ENCODE measurements at regions not wholly inside any gene's neighbourhood (a gene's known extent, or its start where the extent isn't known, plus 50 kb on each side); places are given as distances from the start of the nearest gene placed in this dataset.

GRCh38 chr20:53842301-53843099, 227.9 kb downstream of the BCAS1 start:
- H3K4me3 Mint-ChIP-seq: no peak overlapping the region
- DNase-seq (ENCODE audit: extremely low spot score, unreplicated experiment): no peak
- TF ChIP-seq CTCF (conservative IDR thresholded peaks at IDR 0.05): no peak
- H3K27ac Mint-ChIP-seq: no peak overlapping the region
- no peaks in the 10 kb centered on the region for H3K36me3 Mint-ChIP-seq
- no peaks in the 10 kb centered on the region for H3K4me1 Mint-ChIP-seq (ENCODE audit: unreplicated experiment)
- H3K9me3 Mint-ChIP-seq: no peaks in the 10 kb centered on the region
- H3K27me3 Mint-ChIP-seq: no peaks in the 10 kb centered on the region

GRCh38 chr20:53841741-53842140, 228.7 kb downstream of the BCAS1 start:
- DNase-seq (ENCODE audit: extremely low spot score, unreplicated experiment): no peak
- Mint-ChIP-seq H3K9me3 (no peaks in the 10 kb centered on the region), H3K4me3 (no peak overlapping the region), H3K36me3 (no peaks in the 10 kb centered on the region), H3K4me1 (ENCODE audit: unreplicated experiment) (no peaks in the 10 kb centered on the region), H3K27ac (no peak overlapping the region), H3K27me3 (no peaks in the 10 kb centered on the region)
- no peak for TF ChIP-seq CTCF (conservative IDR thresholded peaks at IDR 0.05)

GRCh38 chr20:53840532-53840931, 229.9 kb downstream of the BCAS1 start:
- Mint-ChIP-seq H3K36me3 (no peaks in the 10 kb centered on the region), H3K27ac (no peak overlapping the region), H3K4me1 (ENCODE audit: unreplicated experiment) (no peaks in the 10 kb centered on the region), H3K4me3 (no peak overlapping the region), H3K9me3 (no peaks in the 10 kb centered on the region), H3K27me3 (no peaks in the 10 kb centered on the region)
- DNase-seq (ENCODE audit: extremely low spot score, unreplicated experiment): no peak
- no peak for TF ChIP-seq CTCF (conservative IDR thresholded peaks at IDR 0.05)

GRCh38 chr20:53839423-53840176, 230.8 kb downstream of the BCAS1 start:
- no peak for DNase-seq (ENCODE audit: extremely low spot score, unreplicated experiment)
- Mint-ChIP-seq H3K4me3 (no peak overlapping the region), H3K27me3 (no peaks in the 10 kb centered on the region), H3K27ac (no peak overlapping the region), H3K4me1 (ENCODE audit: unreplicated experiment) (no peaks in the 10 kb centered on the region), H3K9me3 (no peaks in the 10 kb centered on the region), H3K36me3 (no peaks in the 10 kb centered on the region)
- TF ChIP-seq CTCF (conservative IDR thresholded peaks at IDR 0.05): no peak

- TF ChIP-seq CTCF (conservative IDR thresholded peaks at IDR 0.05): no peak
- H3K4me1 Mint-ChIP-seq (ENCODE audit: unreplicated experiment): no peaks in the 10 kb centered on the region
- H3K9me3 Mint-ChIP-seq: no peaks in the 10 kb centered on the region
- no peaks in the 10 kb centered on the region for H3K27me3 Mint-ChIP-seq
- H3K36me3 Mint-ChIP-seq: no peaks in the 10 kb centered on the region
- no peak overlapping the region for H3K4me3 Mint-ChIP-seq
- H3K27ac Mint-ChIP-seq: no peak overlapping the region
- no peak for DNase-seq (ENCODE audit: extremely low spot score, unreplicated experiment)
Measured at GRCh38 chr20:53838311-53838868, 232.0 kb downstream of the BCAS1 start.
